HUES48 (cell line): ENCODE measurements at regions not wholly inside any gene's neighbourhood (a gene's known extent, or its start where the extent isn't known, plus 50 kb on each side); places are given as distances from the start of the nearest gene placed in this dataset.

Source experiments
- H3K27ac ChIP-seq: one replicate; pipeline ENCODE4 v1.7.0; 2013; ENCODE audit warnings: low read depth, low read length, inconsistent platforms
- H3K27me3 ChIP-seq: 2 replicates; pipeline ENCODE4 v1.6.1; 2013; ENCODE audit warnings: mild to moderate bottlenecking, low read length; ENCODE audit not compliant: control insufficient read depth, insufficient read depth
- H3K36me3 ChIP-seq: 2 replicates; pipeline ENCODE4 v1.6.1; 2013; ENCODE audit warnings: low read length; ENCODE audit not compliant: control insufficient read depth, insufficient read depth
- H3K4me1 ChIP-seq: 2 replicates; pipeline ENCODE4 v1.6.1; 2013; ENCODE audit warnings: mild to moderate bottlenecking, low read length; ENCODE audit not compliant: control insufficient read depth, insufficient read depth
- H3K4me3 ChIP-seq: 2 replicates; pipeline ENCODE4 v1.5.1; 2013; ENCODE audit warnings: mild to moderate bottlenecking, low read depth, low read length
- H3K9ac ChIP-seq: 2 replicates; pipeline ENCODE4 v1.6.1; 2013; ENCODE audit warnings: mild to moderate bottlenecking, low read depth, low read length, moderate library complexity
- H3K9me3 ChIP-seq: 2 replicates; pipeline ENCODE4 v1.6.1; 2013; ENCODE audit warnings: low read length; ENCODE audit not compliant: control insufficient read depth, insufficient read depth

- no peak overlapping the region for H3K4me3 ChIP-seq
- no peaks in the 10 kb centered on the region for H3K27me3 ChIP-seq
Measured at GRCh38 chr11:45444796-45445195, 158.7 kb upstream of the SYT13 start.

GRCh38 chr11:45440111-45440510, 154.0 kb upstream of the SYT13 start:
- Histone ChIP-seq H3K9me3 (peaks cover 4% of the 10 kb centered on the region; the same call in 1 of the 2 replicates), H3K4me1 (no peaks in the 10 kb centered on the region; the same call in 1 of the 2 replicates), H3K4me3 (no peak overlapping the region), H3K36me3 (no peaks in the 10 kb centered on the region), H3K27me3 (no peaks in the 10 kb centered on the region; the same call in 1 of the 2 replicates), H3K27ac (no peak overlapping the region), H3K9ac (no peak overlapping the region)

More at GRCh38 chr11:45444796-45445195, 158.7 kb upstream of the SYT13 start:
- no peaks in the 10 kb centered on the region for H3K9me3 ChIP-seq
- no peak overlapping the region for H3K9ac ChIP-seq
- no peaks in the 10 kb centered on the region for H3K36me3 ChIP-seq
- H3K4me1 ChIP-seq = no peaks in the 10 kb centered on the region; the same call in 1 of the 2 replicates
- no peak overlapping the region for H3K27ac ChIP-seq

DNA sequence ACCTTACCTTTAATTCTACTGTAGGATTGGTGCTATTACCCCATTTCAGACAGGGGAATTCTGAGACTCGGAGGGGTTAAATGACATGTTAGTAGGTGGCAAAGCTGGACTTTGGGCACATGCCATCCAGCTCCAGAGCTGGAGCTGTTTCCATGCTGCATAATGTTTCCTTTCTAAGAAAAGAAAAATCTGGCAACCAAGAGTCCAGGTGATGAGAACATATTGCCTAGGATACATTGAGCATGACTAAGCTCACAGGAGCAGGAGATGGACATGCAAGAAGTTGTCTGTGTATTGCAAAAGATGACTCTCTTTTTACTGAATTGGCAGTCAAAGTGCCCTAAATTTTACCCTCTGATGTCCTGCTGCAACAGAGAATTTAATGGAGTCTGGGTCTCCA, 150.8 kb upstream of the SYT13 start:
- Histone ChIP-seq H3K4me1 (no peaks in the 10 kb centered on the region), H3K27me3 (peaks cover 3% of the 10 kb centered on the region; the same call in 1 of the 2 replicates), H3K9me3 (peaks cover 4% of the 10 kb centered on the region; the same call in 1 of the 2 replicates), H3K36me3 (no peaks in the 10 kb centered on the region), H3K9ac (no peak overlapping the region), H3K27ac (no peak overlapping the region), H3K4me3 (no peak overlapping the region)

- Histone ChIP-seq H3K4me3 (no peak overlapping the region), H3K9me3 (peaks cover 4% of the 10 kb centered on the region; the same call in 1 of the 2 replicates), H3K9ac (no peak overlapping the region), H3K27ac (no peak overlapping the region), H3K27me3 (peaks cover 3% of the 10 kb centered on the region; the same call in 1 of the 2 replicates), H3K36me3 (no peaks in the 10 kb centered on the region), H3K4me1 (no peaks in the 10 kb centered on the region; the same call in 1 of the 2 replicates)
Measured at GRCh38 chr11:45436118-45436517, 150.0 kb upstream of the SYT13 start.

GRCh38 chr11:45435706-45436105, 149.6 kb upstream of the SYT13 start:
- Histone ChIP-seq H3K9ac (no peak overlapping the region), H3K36me3 (no peaks in the 10 kb centered on the region), H3K9me3 (peaks cover 4% of the 10 kb centered on the region; the same call in 1 of the 2 replicates), H3K27ac (no peak overlapping the region), H3K4me1 (no peaks in the 10 kb centered on the region; the same call in 1 of the 2 replicates), H3K27me3 (peaks cover 3% of the 10 kb centered on the region; the same call in 1 of the 2 replicates), H3K4me3 (no peak overlapping the region)

DNA sequence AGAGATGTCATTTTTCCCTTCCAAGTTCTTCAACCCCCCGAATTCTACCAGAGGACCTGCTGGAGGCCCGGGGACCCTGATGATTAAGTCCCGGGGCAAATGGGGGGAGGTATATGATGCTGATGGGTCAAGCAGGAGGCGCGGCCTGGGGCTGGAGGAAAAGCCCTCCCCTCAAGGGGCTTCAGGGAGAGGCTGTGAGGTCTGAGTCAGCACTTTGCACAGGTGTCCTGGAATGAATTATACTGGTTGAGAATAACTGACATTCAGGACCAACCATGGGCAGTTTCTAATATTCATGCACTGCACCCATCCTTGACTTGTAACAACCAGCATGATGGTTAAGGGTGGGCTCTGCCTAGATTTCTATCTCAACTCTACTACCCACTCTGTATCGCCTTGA, 146.8 kb upstream of the SYT13 start:
- Histone ChIP-seq H3K36me3 (no peaks in the 10 kb centered on the region), H3K27me3 (peaks cover 3% of the 10 kb centered on the region; the same call in 1 of the 2 replicates), H3K4me1 (no peaks in the 10 kb centered on the region; the same call in 1 of the 2 replicates), H3K4me3 (no peak overlapping the region), H3K27ac (no peak overlapping the region), H3K9me3 (no peaks in the 10 kb centered on the region), H3K9ac (no peak overlapping the region)

GRCh38 chr11:45432100-45432499, 146.0 kb upstream of the SYT13 start:
- no peaks in the 10 kb centered on the region for H3K36me3 ChIP-seq
- H3K4me3 ChIP-seq = no peak overlapping the region
- H3K27ac ChIP-seq = no peak overlapping the region
- no peaks in the 10 kb centered on the region for H3K9me3 ChIP-seq
- peaks cover 3% of the 10 kb centered on the region; the same call in 1 of the 2 replicates for H3K27me3 ChIP-seq
- H3K9ac ChIP-seq = no peak overlapping the region
- no peaks in the 10 kb centered on the region; the same call in 1 of the 2 replicates for H3K4me1 ChIP-seq

- Histone ChIP-seq H3K9ac (no peak overlapping the region), H3K9me3 (no peaks in the 10 kb centered on the region), H3K4me1 (no peaks in the 10 kb centered on the region; the same call in 1 of the 2 replicates), H3K36me3 (no peaks in the 10 kb centered on the region), H3K27me3 (peaks cover 3% of the 10 kb centered on the region; the same call in 1 of the 2 replicates), H3K4me3 (no peak overlapping the region), H3K27ac (no peak overlapping the region)
Measured at GRCh38 chr11:45431046-45432018, 145.2 kb upstream of the SYT13 start.

DNA sequence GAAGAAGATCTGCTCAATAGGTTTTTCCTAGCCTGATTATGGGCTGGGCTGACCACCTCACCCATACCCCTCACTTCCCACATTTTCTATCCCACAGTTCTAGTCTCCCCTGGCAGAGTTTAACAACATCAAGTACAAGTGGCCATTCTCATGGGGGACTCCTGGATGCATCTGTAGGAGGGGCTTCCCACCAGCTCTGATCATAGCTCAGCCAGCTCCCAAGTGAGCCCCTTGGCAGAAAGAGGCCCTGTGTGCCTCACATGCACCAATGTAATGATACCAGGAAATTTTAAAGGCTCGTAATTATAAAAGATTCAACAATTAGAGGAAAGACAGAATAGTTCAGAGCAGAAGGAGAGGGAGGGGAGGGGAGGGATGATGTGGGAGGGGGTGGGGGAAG, 144.2 kb upstream of the SYT13 start:
- Histone ChIP-seq H3K27me3 (0 out of 2 replicates have a peak, but pooled peaks cover 3% of the 10 kb centered on the region), H3K27ac (no peak overlapping the region), H3K9me3 (no peaks in the 10 kb centered on the region), H3K36me3 (no peaks in the 10 kb centered on the region), H3K9ac (no peak overlapping the region), H3K4me1 (no peaks in the 10 kb centered on the region; the same call in 1 of the 2 replicates), H3K4me3 (no peak overlapping the region)

DNA sequence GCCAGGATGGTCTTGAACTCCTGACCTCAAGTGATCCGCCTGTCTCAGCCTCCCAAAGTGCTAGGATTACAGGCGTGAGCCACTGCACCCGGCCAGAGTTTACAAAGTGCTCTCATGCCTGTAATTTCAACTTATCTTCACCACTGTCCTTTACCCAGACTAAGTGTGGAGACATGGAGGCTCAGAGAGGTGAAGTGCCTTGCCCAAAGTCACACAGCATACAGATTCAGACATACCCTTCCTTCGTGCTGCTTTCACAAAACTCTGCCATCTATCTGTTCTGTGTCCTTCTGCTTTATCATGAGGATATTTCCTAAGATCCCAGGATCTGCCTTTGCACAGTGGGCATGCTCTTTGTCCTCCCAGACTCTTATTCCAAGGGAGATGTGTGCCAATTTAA, 143.6 kb upstream of the SYT13 start:
- H3K9ac ChIP-seq = no peak overlapping the region
- H3K9me3 ChIP-seq = no peaks in the 10 kb centered on the region
- H3K27ac ChIP-seq = no peak overlapping the region
- no peak overlapping the region for H3K4me3 ChIP-seq
- H3K27me3 ChIP-seq = 0 out of 2 replicates have a peak, but pooled peaks cover under 1% of the 10 kb centered on the region
- H3K36me3 ChIP-seq = no peaks in the 10 kb centered on the region
- H3K4me1 ChIP-seq = no peaks in the 10 kb centered on the region; the same call in 1 of the 2 replicates
